Memory B cell (primary cell): ENCODE measurements at regions not wholly inside any gene's neighbourhood (a gene's known extent, or its start where the extent isn't known, plus 50 kb on each side); places are given as distances from the start of the nearest gene placed in this dataset.

ENCODE experiments used
- ATAC-seq: fragments of 150-1000 bp; cut with Tn5 transposase; 2 replicates; pipeline ENCODE4 v1.10.0; 2021; ENCODE audit warnings: low read depth, mild to moderate bottlenecking, moderate library complexity
- DNase-seq, 2 donors: peaks; one replicate each; pipeline ENCODE4 v3.0.0; 2022; ENCODE audit warnings: low spot score in 2 of 2
- H3K27ac Mint-ChIP-seq: one replicate; pipeline ENCODE4 v1.8.0; 2022; ENCODE audit warnings: mild to moderate bottlenecking, moderate library complexity, mixed read lengths
- H3K27me3 Mint-ChIP-seq: one replicate; pipeline ENCODE4 v1.8.0; 2022; ENCODE audit warnings: mixed read lengths
- H3K36me3 Mint-ChIP-seq: one replicate; pipeline ENCODE4 v1.8.0; 2022; ENCODE audit warnings: mild to moderate bottlenecking, mixed read lengths
- H3K4me1 Mint-ChIP-seq: one replicate; pipeline ENCODE4 v1.8.0; 2022; ENCODE audit warnings: mixed read lengths
- H3K4me3 Mint-ChIP-seq: one replicate; pipeline ENCODE4 v1.8.0; 2022; ENCODE audit warnings: mild to moderate bottlenecking, moderate library complexity, mixed read lengths
- H3K9me3 Mint-ChIP-seq: one replicate; pipeline ENCODE4 v1.8.0; 2022; ENCODE audit warnings: mixed read lengths

DNA sequence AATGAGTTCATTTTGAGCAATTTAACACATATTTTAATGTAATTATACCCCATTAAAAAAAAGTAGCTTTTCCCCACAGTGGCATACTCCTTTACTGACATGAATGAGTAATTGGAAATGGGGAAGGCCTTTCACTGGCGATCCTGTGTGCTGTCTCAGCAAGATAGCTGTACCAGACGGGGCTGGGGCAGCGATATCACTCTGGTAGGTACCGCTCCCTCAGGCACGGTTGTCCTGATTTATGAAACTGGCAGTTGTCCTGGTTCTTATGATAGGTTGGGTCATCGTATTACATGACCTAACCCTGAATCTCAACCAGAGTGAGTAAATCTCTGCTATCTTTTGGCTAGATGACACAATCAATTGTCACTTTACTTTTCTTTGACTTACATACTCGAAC, 355.0 kb upstream of the MAP3K7 start:
- H3K36me3 Mint-ChIP-seq: no peaks in the 10 kb centered on the region
- H3K27ac Mint-ChIP-seq: no peak overlapping the region
- no peaks in the 10 kb centered on the region for H3K9me3 Mint-ChIP-seq
- H3K4me3 Mint-ChIP-seq: no peak overlapping the region
- peaks cover 5% of the 10 kb centered on the region for H3K4me1 Mint-ChIP-seq
- DNase-seq (no peak), ATAC-seq (no peak)
- H3K27me3 Mint-ChIP-seq: no peaks in the 10 kb centered on the region

DNA sequence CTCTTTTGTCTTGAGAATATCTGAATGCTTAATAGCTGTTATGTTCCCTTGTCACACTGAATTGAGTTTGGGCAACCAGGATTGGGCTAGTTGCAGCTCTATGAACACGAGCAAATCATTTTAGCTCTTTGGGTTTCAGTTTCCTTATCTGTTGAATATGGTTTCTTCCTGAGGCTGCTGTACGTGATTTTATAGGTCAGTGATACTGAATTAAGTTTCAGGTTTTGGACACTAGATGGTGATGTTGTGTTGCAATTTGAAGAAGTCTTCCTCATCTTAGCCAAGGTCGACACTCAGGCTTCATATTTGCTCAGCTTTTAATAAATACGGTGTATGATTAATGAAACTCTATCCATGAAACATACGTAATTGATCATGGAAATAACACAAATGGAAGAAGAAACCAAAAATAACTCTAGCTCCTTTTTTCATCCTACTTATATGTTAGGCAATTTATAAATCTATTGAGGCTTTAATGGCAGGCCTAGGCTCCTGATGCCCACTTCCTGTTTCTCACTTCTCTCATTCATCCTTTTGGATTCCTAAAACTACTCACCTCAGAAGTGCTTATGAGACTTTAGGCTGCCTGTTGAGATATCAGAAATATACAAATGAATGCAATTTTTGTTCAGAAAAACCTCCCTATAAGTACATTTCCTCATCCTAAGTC, 354.1 kb upstream of the MAP3K7 start:
- DNase-seq: peak in 1 of 2 donors; percentile 35
- H3K27ac Mint-ChIP-seq: peak overlapping the region; percentile 7
- H3K4me1 Mint-ChIP-seq: peaks cover 5% of the 10 kb centered on the region
- H3K4me3 Mint-ChIP-seq: peak overlapping the region; percentile 58
- no peaks in the 10 kb centered on the region for H3K27me3 Mint-ChIP-seq
- no peaks in the 10 kb centered on the region for H3K36me3 Mint-ChIP-seq
- H3K9me3 Mint-ChIP-seq: no peaks in the 10 kb centered on the region
- ATAC-seq: peak; percentile 84

DNA sequence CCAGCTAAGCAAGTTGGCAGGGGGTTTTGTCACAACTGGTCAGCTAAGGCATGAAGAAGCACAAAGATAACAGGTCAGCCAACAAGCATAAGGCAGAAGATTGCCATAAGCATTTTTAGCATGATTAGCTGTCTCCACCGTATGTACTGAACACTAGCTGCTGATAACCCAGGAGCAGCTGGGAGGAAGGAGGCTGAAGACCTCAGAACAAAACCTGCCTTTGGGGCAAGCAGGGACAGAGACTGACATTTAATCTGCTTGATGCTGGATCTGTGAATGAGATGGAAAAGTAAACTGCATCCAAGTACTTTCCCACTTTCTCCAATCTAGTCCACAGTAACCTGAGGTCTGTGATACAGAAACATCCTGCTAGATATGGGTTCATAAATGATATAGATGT, 353.0 kb upstream of the MAP3K7 start:
- Mint-ChIP-seq H3K36me3 (no peaks in the 10 kb centered on the region), H3K4me1 (peaks cover 5% of the 10 kb centered on the region), H3K27ac (no peak overlapping the region), H3K4me3 (no peak overlapping the region), H3K9me3 (no peaks in the 10 kb centered on the region), H3K27me3 (peaks cover 2% of the 10 kb centered on the region)
- DNase-seq (no peak), ATAC-seq (no peak)

DNA sequence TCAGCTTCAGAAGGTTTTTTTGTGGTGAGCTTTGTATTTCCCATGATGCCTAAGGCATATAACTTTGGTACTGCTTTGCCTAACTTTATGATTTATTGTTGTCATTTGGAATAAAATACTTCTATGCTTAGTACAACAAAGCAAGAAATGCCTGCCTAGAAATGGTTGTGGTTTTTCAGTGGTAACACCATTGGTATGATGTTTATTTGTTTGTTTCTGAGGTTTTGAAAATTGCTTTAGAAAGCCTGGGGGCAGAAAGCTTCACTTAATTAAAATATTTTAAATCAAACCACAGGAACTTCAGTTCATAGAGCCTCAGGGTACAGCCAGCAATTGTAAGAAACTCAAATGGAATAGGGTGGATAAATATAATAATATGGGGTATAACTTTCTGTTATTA, 351.2 kb upstream of the MAP3K7 start:
- H3K4me3 Mint-ChIP-seq: no peak overlapping the region
- H3K27me3 Mint-ChIP-seq: peaks cover 2% of the 10 kb centered on the region
- no peak overlapping the region for H3K27ac Mint-ChIP-seq
- H3K9me3 Mint-ChIP-seq: no peaks in the 10 kb centered on the region
- ATAC-seq: no peak
- H3K36me3 Mint-ChIP-seq: no peaks in the 10 kb centered on the region
- H3K4me1 Mint-ChIP-seq: peaks cover 5% of the 10 kb centered on the region
- DNase-seq: no peak

DNA sequence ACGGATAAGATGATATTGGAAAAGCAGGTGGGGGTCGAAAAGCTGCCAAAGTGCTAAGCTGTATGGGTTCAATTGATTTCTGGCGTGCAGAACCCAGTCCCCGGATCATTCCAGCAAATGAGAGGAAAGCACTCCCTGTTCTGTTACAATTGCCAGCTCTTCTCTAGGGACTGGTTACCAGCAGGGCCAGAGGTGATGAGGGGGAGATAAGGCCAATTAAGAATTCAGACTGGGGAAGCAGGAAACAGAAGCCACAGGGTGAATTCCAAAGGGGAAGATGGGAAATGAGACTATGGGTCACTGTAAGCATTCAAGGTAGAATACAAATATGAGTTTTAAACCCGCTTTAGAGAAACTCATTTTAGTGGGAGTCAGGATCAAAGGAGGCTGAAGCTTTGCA, 349.4 kb upstream of the MAP3K7 start:
- Mint-ChIP-seq H3K4me3 (no peak overlapping the region), H3K9me3 (no peaks in the 10 kb centered on the region), H3K27ac (no peak overlapping the region), H3K4me1 (peaks cover 5% of the 10 kb centered on the region), H3K36me3 (no peaks in the 10 kb centered on the region), H3K27me3 (peaks cover 7% of the 10 kb centered on the region)
- DNase-seq (no peak), ATAC-seq (no peak)

DNA sequence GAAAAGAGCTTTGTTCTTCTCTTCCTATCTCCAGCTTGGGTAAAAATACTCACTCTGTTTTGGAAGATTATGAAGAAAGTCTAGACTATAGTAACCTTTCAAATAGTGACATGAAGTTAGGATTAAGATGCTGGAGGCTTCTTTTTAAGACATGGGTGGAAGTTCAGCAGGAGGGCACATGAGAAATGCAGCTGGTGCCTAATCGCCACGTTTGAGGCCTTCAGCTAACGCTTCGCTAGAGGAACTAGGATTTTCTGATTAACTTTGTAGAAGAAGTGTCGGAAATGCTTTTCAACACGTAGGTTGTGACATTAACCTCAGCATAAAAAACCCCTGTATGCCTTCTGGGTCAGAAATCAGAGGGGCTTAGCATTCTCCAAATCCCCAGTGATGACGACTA, 348.1 kb upstream of the MAP3K7 start:
- Mint-ChIP-seq H3K9me3 (no peaks in the 10 kb centered on the region), H3K4me1 (no peaks in the 10 kb centered on the region), H3K27me3 (peaks cover 7% of the 10 kb centered on the region), H3K27ac (no peak overlapping the region), H3K36me3 (no peaks in the 10 kb centered on the region), H3K4me3 (no peak overlapping the region)
- DNase-seq (no peak), ATAC-seq (no peak)

DNA sequence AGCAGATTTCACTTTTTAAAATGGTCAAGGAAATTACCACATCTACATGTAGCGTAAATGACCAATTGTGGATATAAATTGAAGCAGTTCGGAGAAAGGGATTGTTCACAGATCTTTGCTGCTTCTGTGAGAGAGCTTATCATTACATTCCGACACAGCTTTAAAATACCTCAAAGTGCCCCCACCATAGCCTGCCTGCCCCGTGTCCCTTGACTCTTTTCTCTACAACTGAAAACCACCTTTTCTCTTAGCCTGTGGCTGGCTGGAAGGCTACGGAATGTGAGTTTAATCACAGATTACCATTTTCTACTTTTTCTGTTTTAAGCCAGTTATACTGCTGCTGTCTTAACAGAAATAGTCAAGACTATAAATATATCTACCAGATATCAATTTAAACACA, 347.2 kb upstream of the MAP3K7 start:
- Mint-ChIP-seq H3K4me3 (no peak overlapping the region), H3K27ac (no peak overlapping the region), H3K27me3 (peaks cover 8% of the 10 kb centered on the region), H3K9me3 (no peaks in the 10 kb centered on the region), H3K4me1 (no peaks in the 10 kb centered on the region), H3K36me3 (no peaks in the 10 kb centered on the region)
- ATAC-seq: no peak
- DNase-seq: no peak

DNA sequence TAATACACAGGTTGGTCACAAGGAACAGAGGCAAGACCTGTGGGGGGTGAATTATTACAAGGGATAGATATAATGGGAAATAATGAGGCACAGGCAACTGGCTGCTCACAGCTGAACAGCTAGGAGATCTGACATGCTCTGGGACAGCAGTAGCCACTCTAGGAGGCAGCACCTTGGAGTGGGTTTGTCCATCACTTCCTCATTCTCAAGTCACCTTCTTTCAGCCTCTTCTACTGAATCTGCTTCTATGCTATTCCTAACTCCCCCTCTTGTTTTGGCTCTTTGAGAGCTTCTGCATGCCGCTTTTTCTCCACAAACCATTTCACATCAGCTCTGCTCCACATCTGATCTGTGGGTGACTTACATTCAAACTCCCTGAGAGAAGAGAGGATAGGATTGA, 345.5 kb upstream of the MAP3K7 start:
- no peak for ATAC-seq
- Mint-ChIP-seq H3K27me3 (peaks cover 8% of the 10 kb centered on the region), H3K36me3 (no peaks in the 10 kb centered on the region), H3K4me1 (no peaks in the 10 kb centered on the region), H3K27ac (no peak overlapping the region), H3K4me3 (no peak overlapping the region), H3K9me3 (no peaks in the 10 kb centered on the region)
- no peak for DNase-seq

DNA sequence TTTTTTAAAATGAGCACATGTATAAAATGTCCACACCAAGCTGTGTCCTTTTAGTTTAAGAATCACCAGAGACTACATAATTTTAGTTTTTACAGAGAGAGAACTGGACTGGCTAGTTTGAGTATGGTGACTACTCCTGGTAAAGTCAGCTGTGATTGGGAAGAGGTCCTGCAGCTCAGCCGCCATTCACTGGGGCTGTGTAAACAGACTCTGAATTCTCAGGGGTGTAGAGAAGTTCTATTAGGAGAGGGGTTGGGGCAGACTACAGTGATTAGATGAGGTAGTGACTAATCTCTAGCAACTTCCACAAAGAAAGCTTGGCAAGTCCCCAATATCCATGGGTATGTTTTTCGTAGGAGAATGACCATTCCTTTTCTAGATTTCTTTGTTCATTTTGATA, 341.2 kb upstream of the MAP3K7 start:
- DNase-seq (no peak), ATAC-seq (no peak)
- Mint-ChIP-seq H3K27ac (no peak overlapping the region), H3K27me3 (peaks cover 9% of the 10 kb centered on the region), H3K36me3 (no peaks in the 10 kb centered on the region), H3K9me3 (no peaks in the 10 kb centered on the region), H3K4me1 (no peaks in the 10 kb centered on the region), H3K4me3 (no peak overlapping the region)

DNA sequence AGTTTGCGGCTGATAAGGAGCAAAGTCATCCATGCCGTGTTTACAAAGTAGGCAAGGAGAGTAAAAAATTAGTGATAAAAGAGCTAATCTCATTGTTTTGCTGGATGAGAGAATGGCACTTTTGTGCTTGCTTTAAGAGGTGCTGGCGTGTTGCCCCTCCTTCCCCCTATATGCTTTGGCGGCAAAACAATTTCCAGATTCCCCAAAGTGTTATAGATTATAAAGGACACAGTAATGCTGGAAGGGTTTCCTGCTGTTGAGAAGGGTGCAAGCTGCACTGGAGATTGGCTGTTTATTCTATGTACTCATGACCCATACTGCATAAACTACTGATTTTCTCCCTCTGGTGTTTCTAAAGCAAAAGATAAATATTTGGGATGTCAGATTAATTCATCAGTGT, 338.9 kb upstream of the MAP3K7 start:
- Mint-ChIP-seq H3K27ac (no peak overlapping the region), H3K36me3 (no peaks in the 10 kb centered on the region), H3K4me3 (no peak overlapping the region), H3K9me3 (no peaks in the 10 kb centered on the region), H3K27me3 (peaks cover 4% of the 10 kb centered on the region), H3K4me1 (no peaks in the 10 kb centered on the region)
- no peak for ATAC-seq
- no peak for DNase-seq

DNA sequence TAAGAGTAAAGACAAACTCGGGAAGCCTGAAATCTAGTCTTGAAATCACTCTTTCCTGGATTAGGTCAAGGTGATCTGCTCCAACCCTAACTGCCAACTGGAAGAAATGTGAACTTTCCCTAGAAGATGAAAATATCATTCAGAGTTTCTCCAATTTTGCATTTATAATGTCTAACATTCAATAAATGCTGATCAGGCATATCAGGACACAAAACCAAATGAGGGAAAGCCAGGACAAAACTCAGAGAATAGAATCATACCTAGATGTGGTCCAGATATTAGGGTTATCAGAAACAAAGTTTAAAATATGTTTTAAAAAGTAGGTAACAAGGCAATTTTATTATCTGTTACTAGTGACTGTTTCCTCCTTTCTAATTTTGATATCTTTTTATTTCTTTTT, 335.5 kb upstream of the MAP3K7 start:
- Mint-ChIP-seq H3K9me3 (no peaks in the 10 kb centered on the region), H3K36me3 (no peaks in the 10 kb centered on the region), H3K4me3 (no peak overlapping the region), H3K4me1 (no peaks in the 10 kb centered on the region), H3K27me3 (peaks cover 2% of the 10 kb centered on the region), H3K27ac (no peak overlapping the region)
- DNase-seq: no peak
- no peak for ATAC-seq

DNA sequence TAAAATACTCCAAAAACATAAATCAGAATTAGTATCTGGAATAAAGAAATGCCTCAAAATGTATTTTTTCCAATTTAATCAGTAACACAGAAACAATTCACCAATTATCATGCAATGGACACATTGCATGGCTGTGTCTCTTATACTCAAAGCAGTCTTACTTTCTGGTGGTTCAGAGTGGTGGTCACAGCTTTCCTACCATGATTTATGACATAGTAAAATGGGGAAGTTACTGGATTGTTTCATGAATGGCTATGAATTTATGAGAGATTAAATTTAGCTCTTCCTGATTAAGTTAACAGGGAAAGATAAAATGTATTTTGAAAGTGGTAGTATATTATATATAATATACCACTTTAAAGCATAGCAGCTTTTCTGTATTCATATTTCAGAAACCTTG, 331.5 kb upstream of the MAP3K7 start:
- no peak for ATAC-seq

DNA sequence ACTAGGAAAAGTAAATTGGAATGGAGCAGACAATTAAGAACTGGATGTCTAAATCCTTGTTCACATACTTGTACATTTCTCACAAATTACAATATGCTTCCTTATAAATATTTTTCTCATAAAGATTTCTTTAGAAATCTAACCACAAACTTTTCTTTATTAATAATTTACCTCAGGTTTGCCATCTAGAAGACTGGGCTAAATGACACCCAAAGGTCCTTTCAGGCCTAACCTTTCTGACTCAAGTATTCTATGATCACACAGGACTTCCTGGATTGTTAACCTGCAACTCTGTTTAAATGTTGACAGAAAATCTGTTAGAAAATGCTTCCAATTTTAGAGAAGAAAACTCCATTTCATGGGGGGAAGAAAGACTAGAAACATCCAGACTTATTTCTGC, 330.5 kb upstream of the MAP3K7 start:
- H3K4me1 Mint-ChIP-seq: no peaks in the 10 kb centered on the region
- no peak for ATAC-seq
- H3K27ac Mint-ChIP-seq: no peak overlapping the region
- peaks cover 4% of the 10 kb centered on the region for H3K9me3 Mint-ChIP-seq
- no peaks in the 10 kb centered on the region for H3K36me3 Mint-ChIP-seq
- no peaks in the 10 kb centered on the region for H3K27me3 Mint-ChIP-seq
- H3K4me3 Mint-ChIP-seq: no peak overlapping the region
- DNase-seq: no peak

More for the DNA sequence above, 331.5 kb upstream of the MAP3K7 start:
- Mint-ChIP-seq H3K27me3 (no peaks in the 10 kb centered on the region), H3K36me3 (no peaks in the 10 kb centered on the region), H3K9me3 (peaks cover 4% of the 10 kb centered on the region), H3K4me1 (no peaks in the 10 kb centered on the region), H3K27ac (no peak overlapping the region), H3K4me3 (no peak overlapping the region)
- no peak for DNase-seq

DNA sequence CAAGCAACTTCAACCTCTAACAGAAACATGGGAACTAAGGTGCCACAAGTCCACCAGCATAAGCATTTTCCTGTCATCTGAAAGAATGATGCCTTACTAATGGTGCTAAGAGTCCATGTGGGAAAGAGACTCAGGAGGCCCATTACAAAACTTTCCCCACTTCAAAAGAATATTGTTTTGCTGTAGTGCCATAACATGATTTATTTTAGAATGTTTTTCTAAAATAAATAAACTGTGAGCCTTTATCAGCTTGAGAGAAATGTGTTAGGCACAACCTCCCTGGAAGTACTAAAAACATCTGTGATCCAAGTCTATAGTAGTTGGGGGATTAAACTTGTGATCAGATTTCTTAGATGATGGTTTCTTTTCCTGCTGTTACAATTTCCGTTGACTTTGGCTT, 330.1 kb upstream of the MAP3K7 start:
- Mint-ChIP-seq H3K4me1 (no peaks in the 10 kb centered on the region), H3K27ac (no peak overlapping the region), H3K27me3 (no peaks in the 10 kb centered on the region), H3K36me3 (no peaks in the 10 kb centered on the region), H3K4me3 (no peak overlapping the region), H3K9me3 (peaks cover 4% of the 10 kb centered on the region)
- ATAC-seq: no peak
- DNase-seq: no peak

DNA sequence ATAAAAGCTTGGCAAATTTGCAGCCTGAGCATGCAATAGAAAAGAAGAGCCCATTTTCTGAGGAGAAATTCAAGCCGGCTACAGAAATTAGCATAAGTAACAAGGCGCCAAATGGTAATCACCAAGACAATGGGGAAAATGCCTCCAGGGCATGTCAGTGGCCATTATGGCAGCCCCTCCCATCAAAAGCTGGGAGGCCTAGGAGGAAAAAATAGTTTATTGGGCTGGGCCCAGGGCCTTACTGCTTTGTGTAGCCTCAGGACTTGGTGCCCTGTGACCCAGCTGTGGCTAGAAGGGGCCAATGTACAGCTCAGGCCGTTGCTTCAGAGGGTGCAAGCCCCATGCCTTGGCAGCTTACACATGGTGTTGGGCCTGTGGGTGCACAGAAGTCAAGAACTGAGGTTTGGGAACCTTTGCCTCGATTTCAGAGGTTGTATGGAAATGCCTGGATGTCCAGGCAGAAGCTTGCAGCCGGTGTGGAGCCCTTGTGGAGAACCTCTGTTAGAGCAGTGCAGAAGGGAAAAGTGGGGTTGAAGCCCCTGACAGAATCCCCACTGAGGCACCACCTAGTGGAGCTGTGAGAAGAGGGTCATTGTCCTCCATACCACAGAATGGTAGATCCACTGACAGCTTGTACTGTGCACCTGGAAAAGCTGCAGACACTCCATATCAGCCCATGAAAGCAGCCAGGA, 328.5 kb upstream of the MAP3K7 start:
- H3K27ac Mint-ChIP-seq: no peak overlapping the region
- peaks cover 4% of the 10 kb centered on the region for H3K9me3 Mint-ChIP-seq
- no peak overlapping the region for H3K4me3 Mint-ChIP-seq
- no peaks in the 10 kb centered on the region for H3K4me1 Mint-ChIP-seq
- no peak for DNase-seq
- no peaks in the 10 kb centered on the region for H3K27me3 Mint-ChIP-seq
- H3K36me3 Mint-ChIP-seq: no peaks in the 10 kb centered on the region
- no peak for ATAC-seq
